H1 (cell line): ENCODE measurements at regions not wholly inside any gene's neighbourhood (a gene's known extent, or its start where the extent isn't known, plus 50 kb on each side); places are given as distances from the start of the nearest gene placed in this dataset.

Experiments
- CTCF ChIA-PET: fragments of 300-600 bp; sonication (Branson Sonifier 250); formaldehyde crosslinking; loops from one replicate; lab custom pipeline; 2021; ENCODE audit not compliant: partially characterized antibody; lab: Charles Lee
- POLR2A ChIA-PET: fragments of 300-600 bp; sonication (Branson Sonifier 250); formaldehyde crosslinking; loops from one replicate; lab custom pipeline; 2021; ENCODE audit warnings: inconsistent platforms; ENCODE audit not compliant: partially characterized antibody; lab: Charles Lee
- DNase-seq, 2 experiments: peaks; one replicate each; pipeline versions ENCODE4 v3.0.0 to v3.0.0-alpha.2; 2010 to 2022; ENCODE audit warnings: low spot score in 2 of 2, low read depth in 1 of 2, mixed read lengths in 1 of 2
- FAIRE-seq: peaks from 2 replicates; lab custom pipeline; 2011; peaks lifted over from hg19 to GRCh38; lab: Jason Lieb, UNC
- H2AFZ ChIP-seq: 2 replicates; pipeline ENCODE4 v1.8.1; 2012; ENCODE audit warnings: low read length, inconsistent platforms
- H2AK5ac ChIP-seq: 2 replicates; pipeline ENCODE4 v1.6.1; 2013; ENCODE audit warnings: low read depth, low read length
- H2BK120ac ChIP-seq: replicated peaks from 2 replicates; pipeline ENCODE3; 2013; ENCODE audit warnings: low read depth, low read length, inconsistent platforms
- H2BK12ac ChIP-seq: 2 replicates; pipeline ENCODE4 v1.6.1; 2013; ENCODE audit warnings: low read depth, low read length
- H2BK15ac ChIP-seq: 2 replicates; pipeline ENCODE4 v1.6.1; 2013; ENCODE audit warnings: low read length
- H2BK20ac ChIP-seq: 2 replicates; pipeline ENCODE4 v1.6.1; 2013; ENCODE audit warnings: low read length
- H2BK5ac ChIP-seq: 2 replicates; pipeline ENCODE4 v1.6.1; 2013; ENCODE audit warnings: low read depth, low read length
- H3K14ac ChIP-seq: 2 replicates; pipeline ENCODE4 v1.6.1; 2013; ENCODE audit warnings: inconsistent platforms; ENCODE audit not compliant: insufficient read length
- H3K18ac ChIP-seq: 2 replicates; pipeline ENCODE4 v1.6.1; 2013; ENCODE audit warnings: low read length; ENCODE audit errors: extremely low read depth
- H3K23ac ChIP-seq: 2 replicates; pipeline ENCODE4 v1.6.1; 2013; ENCODE audit warnings: inconsistent platforms; ENCODE audit not compliant: insufficient read length
- H3K23me2 ChIP-seq: 2 replicates; pipeline ENCODE4 v1.6.1; 2013; ENCODE audit warnings: low read depth, low read length
- H3K27ac ChIP-seq: 2 replicates; pipeline ENCODE4 v1.6.1; 2011; ENCODE audit warnings: low read depth, low read length, inconsistent platforms
- H3K27me3 ChIP-seq, 4 experiments: replicated peaks in 1 of 4; 1 replicate in 1 of 4; 2 replicates in 3 of 4; pipeline versions ENCODE4 v1.6.1 to v1.8.1; 2011 to 2013; ENCODE audit warnings: low read length in 3 of 4, mild to moderate bottlenecking in 3 of 4, inconsistent platforms in 2 of 4, mixed read lengths in 2 of 4, moderate library complexity in 1 of 4; ENCODE audit not compliant: control insufficient read depth in 3 of 4, insufficient read depth in 3 of 4; ENCODE audit errors: extremely low read depth in 1 of 4
- H3K36me3 ChIP-seq, 4 experiments: 2 replicates each; pipeline versions ENCODE4 v1.6.1 to v1.8.1; 2011 to 2013; ENCODE audit warnings: mild to moderate bottlenecking in 4 of 4, low read length in 3 of 4, moderate library complexity in 2 of 4, control low read depth in 1 of 4, inconsistent platforms in 1 of 4; ENCODE audit not compliant: insufficient read depth in 4 of 4, control insufficient read depth in 2 of 4
- H3K4ac ChIP-seq: replicated peaks from 2 replicates; pipeline ENCODE3; 2013; ENCODE audit warnings: low read length, low read depth, mixed read lengths, inconsistent platforms; ENCODE audit not compliant: insufficient read length
- H3K4me1 ChIP-seq, 4 experiments: replicated peaks in 1 of 4; 1 replicate in 1 of 4; 2 replicates in 3 of 4; pipeline versions ENCODE4 v1.6.1 to v1.8.1; 2011 to 2013; ENCODE audit warnings: low read length in 3 of 4, inconsistent platforms in 2 of 4, mixed read lengths in 1 of 4; ENCODE audit not compliant: insufficient read depth in 4 of 4, control insufficient read depth in 3 of 4
- H3K4me2 ChIP-seq, 2 experiments: 2 replicates each; pipeline versions ENCODE4 v1.6.1 to v1.8.1; 2011 to 2013; ENCODE audit warnings: low read depth in 2 of 2, low read length in 2 of 2, control low read depth in 1 of 2, inconsistent platforms in 1 of 2, mild to moderate bottlenecking in 1 of 2; ENCODE audit not compliant: insufficient read depth in 1 of 2
- H3K4me3 ChIP-seq, 4 experiments: fragments of 200-600, 300-600 bp in 1 of 4; sonication (generic), shearing (Covaris generic), sonication (Bioruptor Twin) in 1 of 4; 2 replicates each; pipeline versions ENCODE4 v1.5.1 to v1.8.1; 2011 to 2016; ENCODE audit warnings: low read length in 4 of 4, low read depth in 3 of 4, control low read depth in 2 of 4, inconsistent platforms in 2 of 4, mild to moderate bottlenecking in 2 of 4, mixed read lengths in 1 of 4, moderate library complexity in 1 of 4; ENCODE audit not compliant: insufficient read depth in 2 of 4; ENCODE audit errors: extremely low read depth in 1 of 4
- H3K56ac ChIP-seq: replicated peaks from 2 replicates; pipeline ENCODE3; 2013; ENCODE audit warnings: low read depth, mild to moderate bottlenecking, mixed read lengths, low read length, inconsistent platforms; ENCODE audit not compliant: insufficient read length
- H3K79me1 ChIP-seq: 2 replicates; pipeline ENCODE4 v1.6.1; 2013; ENCODE audit warnings: low read depth, low read length, control low read depth
- H3K79me2 ChIP-seq, 2 experiments: 2 replicates each; pipeline versions ENCODE4 v1.6.1 to v1.8.1; 2012 to 2013; ENCODE audit warnings: low read length in 2 of 2, mild to moderate bottlenecking in 2 of 2, inconsistent platforms in 1 of 2; ENCODE audit not compliant: insufficient read depth in 2 of 2, control insufficient read depth in 1 of 2
- H3K9ac ChIP-seq, 4 experiments: replicated peaks in 1 of 4; 1 replicate in 1 of 4; 2 replicates in 3 of 4; pipeline versions ENCODE4 v1.6.1 to v1.8.1; 2011 to 2013; ENCODE audit warnings: low read depth in 3 of 4, low read length in 3 of 4, control low read depth in 2 of 4, mild to moderate bottlenecking in 2 of 4, moderate library complexity in 2 of 4, inconsistent platforms in 1 of 4; ENCODE audit errors: extremely low read depth in 1 of 4
- H3K9me3 ChIP-seq, 2 experiments: 2 replicates each; pipeline versions ENCODE4 v1.6.1 to v1.8.1; 2012 to 2013; ENCODE audit warnings: mild to moderate bottlenecking in 2 of 2, moderate library complexity in 2 of 2, control low read depth in 1 of 2, inconsistent platforms in 1 of 2, low read depth in 1 of 2, low read length in 1 of 2, mixed read lengths in 1 of 2; ENCODE audit not compliant: insufficient read depth in 2 of 2
- H4K20me1 ChIP-seq, 2 experiments: replicated peaks in 1 of 2; 2 replicates each; pipeline versions ENCODE3 to v1.8.1; 2011 to 2013; ENCODE audit warnings: inconsistent platforms in 2 of 2, low read length in 2 of 2, mild to moderate bottlenecking in 1 of 2; ENCODE audit not compliant: insufficient read depth in 2 of 2, control insufficient read depth in 1 of 2
- H4K5ac ChIP-seq: 2 replicates; pipeline ENCODE4 v1.6.1; 2013; ENCODE audit warnings: low read length, low read depth, mixed read lengths, inconsistent platforms; ENCODE audit not compliant: insufficient read length
- H4K8ac ChIP-seq: 2 replicates; pipeline ENCODE4 v1.8.0; 2013; ENCODE audit warnings: mild to moderate bottlenecking, moderate library complexity, low read length, inconsistent platforms; ENCODE audit not compliant: insufficient read depth; ENCODE audit errors: extremely low read depth
- H4K91ac ChIP-seq: replicated peaks from 2 replicates; pipeline ENCODE3; 2013; ENCODE audit warnings: low read length, mixed read lengths, inconsistent platforms; ENCODE audit not compliant: insufficient read length
- NANOG ChIP-seq: IDR thresholded peaks from 2 replicates; pipeline ENCODE4 v1.6.1; 2011; ENCODE audit warnings: low read length, low read depth, mild to moderate bottlenecking, inconsistent platforms; ENCODE audit not compliant: insufficient read depth, poor library complexity, severe bottlenecking
- POLR2AphosphoS5 ChIP-seq: IDR thresholded peaks from 2 replicates; pipeline ENCODE4 v1.6.1; 2011; ENCODE audit warnings: low read depth, low read length
- RNF2 ChIP-seq: fragments of 200-900, 300-1000 bp; sonication (generic); IDR thresholded peaks from 2 replicates; pipeline ENCODE4 v1.7.1; 2016; ENCODE audit warnings: borderline replicate concordance, low read depth, mild to moderate bottlenecking, antibody characterized with exemption, low read length; ENCODE audit not compliant: poor library complexity, severe bottlenecking; ENCODE audit errors: missing control alignments
- ZNF274 ChIP-seq: IDR thresholded peaks from 2 replicates; pipeline ENCODE4 v1.7.0; 2012; ENCODE audit warnings: low read length, borderline replicate concordance; ENCODE audit errors: extremely low read depth
- WGBS, 2 experiments: shearing (Covaris generic) in 1 of 2; methylation state at CpG; one replicate each; pipeline versions ENCODE4 v1.1.6 to v1.1.7; 2013 to 2015; ENCODE audit warnings: low lambda C conversion rate in 2 of 2, mixed read lengths in 2 of 2, inconsistent platforms in 1 of 2, low coverage in 1 of 2, missing lambda C conversion rate in 1 of 2; ENCODE audit not compliant: insufficient replicate concordance in 2 of 2, insufficient coverage in 1 of 2, insufficient read length in 1 of 2; ENCODE audit errors: extremely low coverage in 1 of 2, missing lambda C conversion rate in 1 of 2; 5-methylcytosine and 5-hydroxymethylcytosine counted together

- no peaks in the 10 kb centered on the region for H3K79me1 ChIP-seq
- DNase-seq (no peak), FAIRE-seq (no peak)
- no peak overlapping the region for H3K4me2 ChIP-seq
- H3K23ac ChIP-seq: no peak overlapping the region
- H3K27ac ChIP-seq: no peak overlapping the region
- no peak overlapping the region for H3K14ac ChIP-seq
- H2BK120ac ChIP-seq: no peak overlapping the region
- no peak overlapping the region for H3K4ac ChIP-seq
- H4K91ac ChIP-seq: no peak overlapping the region
- no peak overlapping the region for H2BK12ac ChIP-seq
- no peak overlapping the region for H4K5ac ChIP-seq
- no peaks in the 10 kb centered on the region for H3K4me1 ChIP-seq
- no peak for TF ChIP-seq ZNF274
- no peak for TF ChIP-seq RNF2
- no peak for TF ChIP-seq NANOG
- no peak for TF ChIP-seq POLR2AphosphoS5
- H3K4me3 ChIP-seq: no peak overlapping the region
- no peaks in the 10 kb centered on the region for H3K23me2 ChIP-seq
- H3K56ac ChIP-seq: no peak overlapping the region
- ChIA-PET POLR2A (no interaction called here), CTCF (no interaction called here)
- H3K79me2 ChIP-seq: no peaks in the 10 kb centered on the region
- H3K18ac ChIP-seq: no peak overlapping the region
- no peak overlapping the region for H2BK20ac ChIP-seq
- no peak overlapping the region for H3K9ac ChIP-seq
- no peaks in the 10 kb centered on the region for H4K20me1 ChIP-seq
- H2BK15ac ChIP-seq: no peak overlapping the region
- H2AFZ ChIP-seq: no peak overlapping the region
- H2BK5ac ChIP-seq: no peak overlapping the region
- WGBS, 2 experiments: 95% methylated on average over 1 of the region's 1 CpG; no CpG with 5 or more reads in 1 of the 2 experiments
- no peaks in the 10 kb centered on the region for H3K9me3 ChIP-seq
- no peaks in the 10 kb centered on the region for H3K36me3 ChIP-seq
- no peak overlapping the region for H2AK5ac ChIP-seq
- no peaks in the 10 kb centered on the region for H3K27me3 ChIP-seq
- no peak overlapping the region for H4K8ac ChIP-seq
Observed at GRCh38 chr12:21713133-21713532, 55.5 kb upstream of the LDHB start.
